ENCODE measurements at regions not wholly inside any gene's neighbourhood (a gene's known extent, or its start where the extent isn't known, plus 50 kb on each side); places are given as distances from the start of the nearest gene placed in this dataset.
"Not testable (repeated sequence)": the region's sequence is repeated elsewhere in the genome, so short reads cannot be mapped to it uniquely, and the experiment has no call there.

- H3K4me1 ChIP-seq; H3K27me3 ChIP-seq (ENCODE audit: low read depth); DNase-seq (ENCODE audit: low spot score in 2 of 2); H3K9me3 ChIP-seq; H3K36me3 ChIP-seq (replicated peaks); in situ Hi-C loops (cut with MboI; ENCODE audit: low sequenced_read_pairs); H3K4me3 ChIP-seq: not testable (repeated sequence)
Measured at GRCh38 chr2:242171290-242171689, 301.8 kb downstream of the RTP5 start.

Measured in HAP-1 (cell line).